Stimulated activated CD4-positive, alpha-beta T cell treated with anti-CD3 and anti-CD28 coated beads, Interleukin-4, amount 100 ng/mL, for 24 hours (primary cell): ENCODE measurements at regions not wholly inside any gene's neighbourhood (a gene's known extent, or its start where the extent isn't known, plus 50 kb on each side); places are given as distances from the start of the nearest gene placed in this dataset.

Source experiments
- DNase-seq: peaks from one replicate; pipeline ENCODE4 v3.0.0-alpha.2; 2020

DNA sequence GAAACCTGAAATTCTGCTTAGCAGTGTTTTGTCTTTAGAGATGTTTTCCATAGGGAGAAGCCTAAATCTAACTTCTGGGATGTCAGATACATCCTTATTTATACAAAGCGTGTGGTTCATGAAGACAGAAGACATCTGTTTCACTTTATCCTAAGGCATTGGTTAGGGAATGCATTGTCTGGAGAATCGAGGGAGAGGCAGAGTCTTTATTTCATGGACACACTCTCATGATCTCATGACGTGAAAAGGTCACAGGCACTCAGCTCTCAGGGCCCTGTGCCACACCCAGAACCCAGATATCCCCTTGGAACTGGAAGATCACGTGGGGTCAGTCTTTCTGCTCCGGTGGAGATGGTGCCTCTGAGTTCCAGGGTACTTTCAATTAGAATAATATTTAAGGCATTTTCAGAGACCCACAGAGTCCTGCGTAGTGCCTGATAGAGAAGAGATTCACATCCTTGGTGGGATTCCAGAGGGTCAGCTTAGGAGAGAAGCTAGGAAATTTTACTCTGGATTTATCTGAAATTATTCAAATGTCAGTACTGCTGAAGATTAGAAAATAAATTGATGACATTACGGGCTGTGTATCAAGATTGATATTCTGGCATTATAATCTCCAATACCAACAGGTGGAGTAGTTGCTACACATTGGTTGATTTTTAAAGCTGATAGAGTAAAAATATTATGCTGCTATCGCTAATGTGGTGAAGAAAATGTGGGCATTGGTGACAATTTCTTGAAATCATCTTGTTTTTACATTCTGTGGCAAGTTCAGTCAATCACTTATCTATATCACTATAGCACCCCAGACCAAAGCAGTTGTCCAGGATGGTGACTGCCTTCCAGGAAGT is 378.3 kb downstream of the MTRR start:
- no peak for DNase-seq

DNA sequence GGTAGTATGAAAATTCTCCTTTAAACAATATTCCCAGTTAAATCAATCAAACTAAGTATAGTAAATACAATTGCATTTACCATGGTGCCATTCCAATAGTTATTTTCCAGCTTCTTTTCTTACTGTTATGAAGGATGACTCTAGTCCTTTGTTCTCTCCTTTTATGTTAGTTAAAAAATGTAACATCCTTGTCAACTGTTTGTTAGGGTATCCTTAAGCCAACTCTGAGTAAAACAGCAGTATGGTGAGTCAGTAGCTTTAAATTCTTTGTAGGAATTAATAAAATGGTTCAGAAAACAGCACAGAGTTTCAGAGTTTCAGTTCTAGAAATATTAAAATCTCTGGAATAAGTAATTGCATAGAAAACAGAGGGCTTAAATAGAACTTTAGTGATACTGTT is 384.4 kb downstream of the MTRR start:
- no peak for DNase-seq

DNA sequence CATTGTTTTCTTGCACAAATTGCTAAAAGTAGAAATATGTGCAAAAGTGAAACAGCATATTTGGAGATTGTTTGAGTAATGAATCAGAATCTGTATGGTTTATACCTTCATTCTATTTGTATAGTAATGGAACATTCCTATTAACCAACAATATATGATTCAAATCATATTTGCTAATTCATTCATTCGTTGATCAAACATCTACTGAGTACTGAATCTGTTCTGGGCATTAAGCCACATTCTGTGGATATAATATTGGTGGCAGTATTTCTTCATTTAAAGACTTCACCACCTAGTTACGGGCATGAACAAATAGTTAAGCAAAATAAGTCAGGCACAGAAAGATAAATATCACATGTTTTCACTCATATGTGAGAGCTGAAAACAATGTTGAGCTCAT is 385.7 kb downstream of the MTRR start:
- no peak for DNase-seq

DNA sequence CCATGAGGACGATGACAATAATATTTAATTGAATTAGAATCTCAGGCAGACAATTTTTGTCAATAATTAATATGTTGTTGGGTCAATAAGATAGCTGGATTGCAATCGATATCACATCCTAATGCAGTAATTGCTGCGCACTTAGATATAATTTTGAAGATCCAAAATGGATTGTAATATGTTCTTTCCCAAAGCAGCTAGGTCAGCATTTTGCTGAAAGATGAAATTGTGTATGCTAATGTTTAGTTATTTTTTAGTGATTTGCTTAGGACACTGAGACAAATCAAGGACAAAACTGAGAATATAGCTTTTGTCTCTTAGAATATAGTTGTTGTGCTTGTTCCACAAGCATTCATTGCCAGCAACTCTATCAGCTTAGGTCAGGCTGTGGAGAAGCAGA is 389.9 kb downstream of the MTRR start:
- no peak for DNase-seq

DNA sequence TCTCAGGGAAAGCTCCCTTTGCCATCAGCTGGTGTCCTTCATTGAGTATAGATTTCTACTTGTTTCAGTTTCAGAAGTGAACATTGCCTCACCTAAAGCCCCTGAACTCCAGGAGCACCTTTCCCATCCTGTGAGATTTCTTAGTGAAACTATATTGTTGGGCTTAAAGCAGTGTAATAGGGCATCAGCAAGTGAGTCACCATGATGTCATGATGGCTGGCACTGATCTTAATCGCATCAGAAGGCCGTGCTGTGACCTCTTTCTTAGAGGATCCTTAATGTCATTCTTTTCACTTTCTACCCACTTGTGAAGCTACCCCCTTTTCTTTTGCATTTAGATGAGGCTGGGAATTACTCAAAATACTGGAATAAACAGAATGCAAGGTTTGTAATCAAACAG is 401.3 kb downstream of the MTRR start:
- no peak for DNase-seq

DNA sequence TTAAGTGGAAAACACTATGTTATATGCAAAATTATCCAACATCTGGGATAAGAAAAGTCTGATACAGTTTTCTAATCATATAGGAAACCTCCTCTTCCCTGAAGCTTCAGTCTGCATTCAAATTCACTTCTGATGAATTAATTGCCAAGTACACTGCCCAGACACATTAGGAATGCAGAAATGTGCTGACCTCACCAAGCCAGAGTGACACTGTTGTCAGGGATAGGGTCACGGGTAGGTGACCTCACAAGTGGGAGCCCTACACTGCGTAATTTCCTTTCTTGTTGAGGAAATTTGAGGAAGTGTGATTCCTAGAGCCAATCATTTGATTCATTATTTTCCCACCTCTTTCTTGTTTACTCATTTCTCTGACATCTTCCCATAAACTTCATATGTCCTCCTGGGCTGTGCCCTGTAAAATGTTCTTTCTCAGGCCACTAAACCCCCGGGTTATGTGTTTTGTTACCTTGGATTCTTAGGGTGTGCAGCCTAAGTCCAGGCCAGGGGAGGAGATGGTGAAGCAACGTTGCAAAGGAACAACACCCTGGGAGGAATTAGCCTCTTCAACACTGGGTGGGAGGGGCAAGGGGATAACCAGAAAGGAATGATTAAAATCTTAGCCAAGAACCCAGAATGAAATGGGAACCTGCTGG is 411.9 kb downstream of the MTRR start:
- no peak for DNase-seq

DNA sequence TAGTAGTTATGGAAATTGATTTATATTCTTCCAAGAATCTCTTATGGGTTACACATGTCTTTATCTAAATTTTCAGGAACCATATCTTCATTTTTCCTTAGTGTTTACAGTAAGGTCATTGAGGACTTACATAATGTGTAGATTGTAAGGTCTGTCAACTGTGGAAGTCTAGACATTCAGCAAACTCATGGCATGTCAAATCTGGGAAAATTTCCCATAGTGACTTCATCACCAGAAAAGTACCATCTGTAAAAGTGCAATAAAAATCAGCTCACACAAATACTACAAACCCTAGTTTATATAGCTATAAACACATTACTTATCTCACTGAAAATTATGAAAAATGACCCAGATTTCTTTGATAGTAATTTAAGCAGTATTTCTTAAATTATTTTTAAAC is 419.4 kb downstream of the MTRR start:
- DNase-seq = no peak

DNA sequence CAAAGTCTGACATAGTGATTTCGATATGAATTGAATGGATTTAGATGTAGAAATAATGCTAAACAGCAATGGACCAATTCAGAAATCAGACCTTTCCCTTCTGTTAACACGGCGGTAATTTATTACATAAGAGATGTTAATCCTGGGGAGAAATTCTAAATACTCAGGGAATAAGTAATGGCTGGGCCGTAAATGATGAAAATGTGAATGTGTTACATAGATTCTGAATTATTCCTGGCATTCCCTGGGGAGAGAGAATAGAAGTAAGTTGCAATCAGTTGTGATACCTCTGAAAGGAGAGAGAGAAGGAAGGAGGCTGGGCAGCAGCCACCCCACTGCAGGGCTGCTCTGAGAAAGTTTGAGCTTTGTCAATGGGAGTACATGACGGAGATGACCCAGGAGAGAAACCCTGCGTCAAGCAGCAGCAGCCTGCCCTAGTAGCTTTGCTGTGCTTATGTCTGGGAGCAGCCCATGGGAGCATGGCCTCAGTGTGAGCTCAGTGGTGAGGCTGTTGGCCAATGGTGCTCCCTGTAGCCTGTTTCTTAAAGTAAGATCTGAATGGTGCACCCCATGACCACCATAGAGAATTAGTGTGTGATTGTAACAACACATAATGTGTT is 420.1 kb downstream of the MTRR start:
- DNase-seq = no peak

DNA sequence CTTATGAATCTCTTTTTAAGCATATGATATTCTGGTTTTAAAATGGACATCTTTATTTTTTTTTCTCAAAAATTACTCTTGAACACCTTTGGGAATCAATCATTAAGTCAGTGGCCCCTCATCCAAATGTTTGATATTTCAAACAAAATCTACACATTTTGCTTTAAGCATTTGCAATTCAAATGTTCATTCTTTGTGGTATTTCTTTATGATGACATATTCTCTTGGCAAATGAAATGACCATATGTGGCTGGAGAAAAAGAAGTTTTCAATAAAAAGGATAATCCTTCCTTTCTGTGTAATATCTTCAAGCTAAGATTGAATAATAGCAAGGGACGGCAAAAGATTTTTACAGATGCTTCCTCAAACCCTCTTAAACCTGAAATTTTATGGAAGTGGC is 420.8 kb downstream of the MTRR start:
- DNase-seq = no peak

DNA sequence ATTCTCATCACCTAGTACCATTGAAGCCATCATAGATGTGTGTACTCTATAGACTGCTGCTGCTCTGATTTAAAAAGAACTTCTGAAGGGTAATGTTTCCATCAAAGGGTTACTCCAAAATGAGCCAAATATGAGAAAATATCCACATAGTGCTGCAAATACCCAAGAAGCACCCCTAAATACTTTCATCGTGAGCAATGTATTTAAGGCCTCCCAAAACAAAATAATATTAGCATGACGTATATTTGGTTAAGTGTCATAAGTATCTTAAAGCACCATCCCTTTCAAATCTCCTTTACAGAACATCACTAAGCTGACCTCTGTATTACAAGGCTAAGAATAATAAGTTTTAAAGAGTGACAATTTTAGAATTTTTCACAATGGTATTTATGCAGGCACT is 421.8 kb downstream of the MTRR start:
- DNase-seq = no peak

DNA sequence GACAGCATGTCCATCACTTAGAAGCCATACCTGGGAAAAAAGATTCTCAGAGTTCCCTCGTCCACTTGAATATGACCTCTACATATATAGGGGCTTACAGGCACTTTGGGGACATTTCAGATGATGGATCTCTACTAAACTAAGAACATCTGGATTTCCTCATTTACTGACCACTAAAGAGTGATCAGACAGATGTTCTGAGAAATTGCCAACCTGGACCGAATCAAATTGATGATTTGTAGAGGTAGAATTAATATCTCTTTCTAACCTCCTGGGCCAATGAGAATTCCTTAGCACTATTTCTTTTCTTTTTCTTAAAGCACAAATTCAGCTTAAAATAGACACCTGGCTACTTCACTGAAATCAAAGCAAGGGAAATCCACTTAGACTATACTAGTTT is 422.7 kb downstream of the MTRR start:
- DNase-seq = no peak

DNA sequence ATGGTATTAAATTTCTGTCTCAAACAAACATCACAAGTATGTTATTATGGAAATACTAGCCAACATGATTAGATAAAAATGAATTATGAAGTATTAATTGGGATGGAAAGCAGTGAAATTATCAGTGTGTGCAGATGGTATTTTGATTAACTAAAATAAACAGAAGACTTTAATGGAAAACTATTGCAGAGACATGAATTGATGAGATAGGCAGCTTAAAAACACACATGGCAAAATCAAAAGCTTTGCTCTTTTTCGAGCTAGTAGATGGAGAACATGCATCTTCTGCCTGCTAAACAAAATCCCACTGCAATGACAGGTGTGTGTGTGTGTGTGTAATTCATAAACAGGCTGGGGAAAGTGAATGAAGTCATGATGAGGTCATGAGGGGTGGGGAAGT is 426.2 kb downstream of the MTRR start:
- no peak for DNase-seq

DNA sequence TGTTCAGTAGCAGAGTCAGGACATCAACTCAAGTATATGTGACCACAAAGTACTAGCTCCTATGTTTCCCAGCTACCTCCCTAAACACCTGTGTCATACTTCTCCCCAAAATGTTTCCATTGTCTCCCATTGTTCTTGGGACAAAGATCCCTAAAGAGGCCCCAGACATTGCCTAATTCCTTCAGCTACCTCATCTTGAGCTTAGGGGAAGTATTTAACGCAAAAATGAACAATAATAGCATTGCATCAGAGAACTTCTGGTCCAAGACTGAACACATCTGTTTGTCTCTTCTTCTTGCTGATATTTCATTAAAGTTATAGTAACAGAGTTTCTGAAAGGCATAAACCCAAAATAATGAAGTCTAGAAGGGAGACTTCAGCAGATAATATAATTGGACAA is 430.8 kb downstream of the MTRR start:
- no peak for DNase-seq

DNA sequence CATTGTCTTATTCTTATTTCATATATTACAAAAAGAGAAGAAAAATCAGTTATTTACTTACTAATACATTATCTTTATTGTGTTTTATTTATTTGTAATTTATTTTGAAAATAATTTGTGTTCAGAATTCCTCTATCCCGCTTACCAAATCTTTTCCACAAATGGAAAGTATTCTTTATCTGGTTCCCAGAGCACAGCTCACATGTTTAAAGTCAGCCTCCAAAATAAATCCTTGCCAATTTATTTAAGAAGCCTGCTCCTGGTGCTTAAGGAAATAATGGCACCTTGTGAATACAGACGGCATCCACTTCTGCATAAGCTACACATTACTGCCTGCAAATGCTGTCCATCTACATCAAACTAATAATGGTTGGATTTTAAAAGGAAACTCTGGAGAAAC is 435.4 kb downstream of the MTRR start:
- no peak for DNase-seq

DNA sequence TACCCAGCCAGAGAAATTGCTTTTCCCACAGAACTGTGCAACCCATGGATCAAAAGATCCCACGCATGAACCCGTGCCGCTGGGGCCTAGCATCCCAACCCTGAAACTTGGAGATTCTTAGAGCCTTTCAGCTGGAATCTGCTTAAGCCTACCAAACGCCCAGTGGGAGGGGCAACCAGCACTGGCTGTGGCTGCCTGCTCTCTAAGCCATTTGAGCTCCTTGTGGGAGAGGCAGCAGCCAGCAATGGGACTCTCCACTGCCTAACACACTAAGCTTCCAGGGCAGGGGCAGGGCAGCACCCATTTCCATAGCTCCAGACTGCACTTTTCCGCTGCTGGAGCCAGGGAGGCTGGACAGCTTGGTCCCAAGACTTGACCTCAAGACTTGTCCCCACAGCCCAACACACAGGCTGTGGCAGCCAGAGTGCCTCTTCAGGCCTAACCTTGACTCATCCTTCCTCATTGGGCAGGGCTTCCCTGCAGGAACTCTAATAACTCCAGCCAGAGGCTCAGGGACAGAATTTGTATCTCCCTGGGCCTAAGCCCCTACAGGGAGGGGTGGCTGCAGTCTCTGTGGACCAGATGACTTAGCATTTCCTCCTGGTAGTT is 437.4 kb downstream of the MTRR start:
- DNase-seq = no peak

DNA sequence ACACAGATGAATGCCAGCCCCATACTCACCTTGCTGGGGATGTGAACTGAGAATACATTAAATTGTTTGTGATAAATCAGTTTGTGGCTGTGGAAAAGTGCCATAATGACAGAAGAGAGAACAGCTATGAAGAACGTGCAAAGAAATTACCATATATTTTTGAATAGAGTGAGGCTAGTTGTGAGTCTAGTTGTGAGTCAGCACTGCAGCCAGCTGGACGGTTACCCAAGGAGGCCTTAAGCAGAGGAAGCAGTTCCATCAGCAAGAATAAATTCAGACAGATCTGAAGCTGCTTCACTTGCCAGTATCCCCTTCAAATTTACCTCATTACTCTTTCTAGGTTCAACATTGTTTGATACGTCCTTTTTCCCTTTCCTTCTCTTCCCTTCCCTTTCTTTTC is 446.0 kb downstream of the MTRR start:
- no peak for DNase-seq

DNA sequence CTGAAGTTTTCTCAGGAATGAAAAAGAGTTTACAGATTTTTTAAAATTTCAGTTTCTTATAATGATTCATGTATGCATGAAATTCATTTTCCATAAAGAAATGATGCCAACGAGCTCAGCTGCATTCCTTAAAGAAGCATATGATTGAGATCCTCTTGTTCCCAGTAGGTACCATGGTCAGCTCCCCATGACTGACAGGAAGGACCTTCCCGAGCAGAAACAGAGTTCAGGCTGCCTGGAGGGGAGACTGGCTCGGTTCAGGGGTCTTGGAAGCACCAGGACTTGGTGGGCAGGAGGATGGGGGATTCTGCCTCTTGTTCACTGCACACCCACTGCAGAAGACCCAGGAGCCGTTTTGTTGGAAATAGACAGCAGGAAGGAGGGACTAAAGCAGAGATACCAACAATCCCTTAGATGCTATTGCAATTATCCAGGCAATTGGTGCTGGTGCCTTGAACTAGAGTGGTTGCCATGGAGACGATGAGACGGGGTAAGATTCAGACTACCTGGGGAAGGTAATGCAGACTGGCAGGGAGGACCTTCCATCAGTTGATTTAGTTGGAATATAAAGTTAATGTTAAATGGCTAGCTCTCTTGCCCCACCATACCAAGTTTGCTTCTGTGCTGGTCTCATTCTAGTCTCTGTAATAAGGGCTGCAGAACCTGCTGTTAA is 447.8 kb downstream of the MTRR start:
- no peak for DNase-seq

DNA sequence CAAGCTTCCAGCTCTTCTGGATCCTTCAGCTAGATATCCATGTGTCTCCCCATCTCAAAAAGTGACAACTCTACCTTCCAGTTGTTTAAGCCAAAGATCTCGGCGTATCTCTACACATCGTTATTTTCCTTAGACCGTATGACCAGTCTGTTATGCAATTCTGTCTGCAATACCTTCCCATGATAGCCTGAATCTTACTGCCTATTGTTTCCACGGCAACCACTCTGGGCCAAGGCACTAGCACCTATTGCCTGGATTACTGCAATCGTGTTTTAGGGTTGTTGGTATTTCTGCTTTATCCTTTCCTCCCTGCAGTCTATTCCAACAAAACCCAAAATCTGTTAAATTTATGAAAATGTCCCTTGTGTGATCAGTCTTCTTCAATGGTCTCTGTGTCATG is 448.4 kb downstream of the MTRR start:
- DNase-seq = no peak

DNA sequence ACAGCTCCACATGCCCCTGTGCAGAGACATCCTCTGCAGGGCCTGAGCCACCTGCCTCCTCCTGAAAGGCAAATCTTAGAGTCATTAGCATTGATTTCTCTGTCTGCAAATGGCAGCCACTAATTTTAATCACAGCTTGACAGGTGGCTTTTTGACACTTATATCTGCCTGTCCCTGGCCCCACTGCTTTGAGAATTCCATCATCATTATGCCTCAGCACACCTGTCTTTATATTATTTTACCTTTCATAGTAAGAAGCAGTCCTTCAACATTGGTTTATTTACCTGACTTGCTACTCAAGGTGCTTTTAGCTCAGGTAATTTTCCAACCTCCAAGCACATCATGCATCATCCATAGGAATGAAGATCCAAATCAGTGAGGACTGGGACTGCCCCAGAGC is 451.3 kb downstream of the MTRR start:
- DNase-seq = no peak

DNA sequence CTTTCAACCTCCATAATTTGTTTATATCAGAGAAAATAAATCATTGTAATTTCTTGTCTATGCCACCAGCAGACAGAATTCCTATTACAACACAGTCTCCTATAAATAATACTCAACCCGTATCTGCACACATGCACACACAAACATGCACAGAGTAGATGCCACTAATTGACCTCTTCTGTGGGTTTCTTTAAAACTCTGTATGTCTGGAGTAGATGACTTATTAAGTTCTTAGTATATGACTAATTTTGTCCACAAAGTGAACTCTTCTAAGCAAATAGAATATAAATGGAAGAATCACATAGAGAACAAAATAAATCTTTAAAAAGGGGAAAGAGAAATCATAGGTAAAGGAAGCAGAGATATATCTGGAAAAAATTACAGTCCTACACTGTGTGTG is 452.3 kb downstream of the MTRR start:
- no peak for DNase-seq

DNA sequence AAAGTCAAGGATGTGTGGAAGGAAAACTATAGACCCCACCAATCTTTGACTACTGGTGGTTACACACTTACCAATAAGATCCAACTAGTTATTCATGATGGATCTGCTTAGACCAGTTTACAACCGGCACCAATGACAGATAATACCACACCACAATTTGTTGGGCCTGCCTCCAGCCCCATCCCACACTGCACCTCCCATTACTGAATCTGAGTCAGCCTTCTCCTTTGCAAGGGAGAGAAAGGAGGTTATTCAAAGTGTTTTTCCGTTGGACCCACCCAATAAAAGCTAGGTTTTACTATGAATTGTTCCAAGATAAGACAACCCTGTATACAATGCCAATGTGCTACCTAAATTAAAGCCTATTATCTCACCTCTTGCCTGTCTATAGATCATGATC is 453.5 kb downstream of the MTRR start:
- no peak for DNase-seq

DNA sequence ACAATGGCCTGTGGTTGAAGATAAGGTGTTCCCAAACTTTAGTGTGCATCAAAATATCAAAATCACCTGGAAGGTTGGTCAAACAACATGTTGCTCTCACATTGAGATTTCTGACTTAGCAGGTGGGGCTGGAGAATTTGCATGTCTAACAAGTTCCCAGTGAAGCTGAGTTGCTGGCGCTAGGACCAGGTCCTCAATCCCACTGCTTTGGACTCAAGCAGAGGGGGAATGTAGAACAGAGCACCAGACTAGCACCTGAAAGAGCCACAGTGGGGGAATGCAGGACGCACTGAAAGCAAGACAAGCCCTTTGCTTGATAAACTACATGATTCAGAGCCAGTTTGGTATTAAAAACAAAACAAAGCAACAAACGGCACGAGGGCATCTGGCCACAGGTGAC is 458.1 kb downstream of the MTRR start:
- no peak for DNase-seq

DNA sequence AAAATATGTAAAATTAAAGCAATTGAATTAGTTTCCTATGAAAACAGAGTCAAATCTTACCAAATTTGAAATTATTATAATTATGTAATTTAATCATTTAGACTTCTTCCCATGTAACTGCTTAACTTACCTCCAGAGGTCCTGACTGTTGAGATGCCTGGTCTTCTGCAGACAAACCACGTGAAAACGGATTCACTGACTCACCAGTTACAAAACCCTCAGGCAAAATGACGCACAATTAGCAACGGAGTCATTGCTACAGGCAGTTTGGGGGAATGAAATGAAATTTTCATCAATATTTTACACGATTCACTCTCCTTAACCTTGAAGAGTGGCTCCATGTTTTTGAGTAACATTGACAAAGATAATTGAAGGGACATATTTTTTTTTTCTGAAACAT is 460.8 kb downstream of the MTRR start:
- no peak for DNase-seq
